GM18909 (cell line): ENCODE measurements at regions not wholly inside any gene's neighbourhood (a gene's known extent, or its start where the extent isn't known, plus 50 kb on each side); places are given as distances from the start of the nearest gene placed in this dataset.

ENCODE experiments used
- ATAC-seq: cut with Tn5 transposase; IDR thresholded peaks from one replicate; pipeline ENCODE4 v1.9.1; 2021; ENCODE audit warnings: mild to moderate bottlenecking; ENCODE audit not compliant: unreplicated experiment, poor library complexity

GRCh38 chr5:2282034-2282690 is 399.4 kb upstream of the IRX4 start:
- no peak for ATAC-seq

- no peak for ATAC-seq
Measured at GRCh38 chr5:2281446-2281845, 398.7 kb upstream of the IRX4 start.

GRCh38 chr5:2280318-2280717 is 397.6 kb upstream of the IRX4 start:
- ATAC-seq = no peak

- ATAC-seq = no peak
Measured at GRCh38 chr5:2278825-2279456, 396.2 kb upstream of the IRX4 start.

- no peak for ATAC-seq
Measured at GRCh38 chr5:2277886-2278285, 395.2 kb upstream of the IRX4 start.

GRCh38 chr5:2276101-2276500 is 393.4 kb upstream of the IRX4 start:
- no peak for ATAC-seq

- no peak for ATAC-seq
Measured at GRCh38 chr5:2272755-2273154, 390.0 kb upstream of the IRX4 start.

- no peak for ATAC-seq
Measured at GRCh38 chr5:2272039-2272438, 389.3 kb upstream of the IRX4 start.

GRCh38 chr5:2271316-2271715 is 388.6 kb upstream of the IRX4 start:
- ATAC-seq = no peak

GRCh38 chr5:2270467-2270866 is 387.7 kb upstream of the IRX4 start:
- no peak for ATAC-seq

- ATAC-seq = no peak
Measured at GRCh38 chr5:2269656-2270055, 386.9 kb upstream of the IRX4 start.

- no peak for ATAC-seq
Measured at GRCh38 chr5:2267991-2268390, 385.3 kb upstream of the IRX4 start.

GRCh38 chr5:2266641-2267240 is 384.0 kb upstream of the IRX4 start:
- ATAC-seq = no peak

GRCh38 chr5:2265341-2265740 is 382.6 kb upstream of the IRX4 start:
- no peak for ATAC-seq

GRCh38 chr5:2263763-2264162 is 381.0 kb upstream of the IRX4 start:
- no peak for ATAC-seq

- ATAC-seq = no peak
Measured at GRCh38 chr5:2262620-2263019, 379.9 kb upstream of the IRX4 start.

GRCh38 chr5:2261004-2261703 is 378.4 kb upstream of the IRX4 start:
- ATAC-seq = no peak

GRCh38 chr5:2260211-2261003 is 377.7 kb upstream of the IRX4 start:
- ATAC-seq = no peak

GRCh38 chr5:2259494-2260107 is 376.9 kb upstream of the IRX4 start:
- ATAC-seq = no peak

- ATAC-seq = no peak
Measured at GRCh38 chr5:2258861-2259260, 376.1 kb upstream of the IRX4 start.
